Heart left ventricle (tissue), 13 donors: ENCODE measurements at regions not wholly inside any gene's neighbourhood (a gene's known extent, or its start where the extent isn't known, plus 50 kb on each side); places are given as distances from the start of the nearest gene placed in this dataset.

Source experiments
- CTCF ChIP-seq, 12 donors: fragments of 200-600 bp; sonication (generic) in 4 of 12; IDR thresholded peaks; one replicate each; pipeline versions ENCODE4 v1.5.0 to v1.8.0; 2018 to 2022; ENCODE audit warnings: antibody characterized with exemption in 12 of 12, mild to moderate bottlenecking in 5 of 12
- POLR2A ChIP-seq, 2 donors: fragments of 450-650 bp; IDR thresholded peaks; one replicate each; pipeline ENCODE4 v1.6.1; 2017; ENCODE audit warnings: antibody characterized with exemption in 2 of 2, mild to moderate bottlenecking in 2 of 2, moderate library complexity in 2 of 2
- donor health status: ischemic (EF 13 %, LVEDD 7.1; RV severe dilation, severe dysfunction).
- donor health status: DM: no; HTN: yes; CAD: no.
- donor health status: DM: no; HTN: no; CAD: no.
- donor health status: ischemic (EF 25% LVEDD 6.9; RV normal size, moderate dysfunction).
- donor health status: ischemic (EF 25% LVEDD 5.7; RV mildly dilated, moderate dysfunction).
- donor health status: ischemic (EF 35%, LVEDD 5.7; RV mildly dilated, moderate dysfunction).
- donor health status: nonischemic (EF 11% LVEDD 7.7; RV severe dilation, severe dysfunction).
- donor health status: DM: yes; HTN: yes; CAD: no.
- donor health status: PGD.
- donor health status: ischemic (EF 29% LVEDD 5.4; RV normal size, mild dysfunction).
- donor health status: nonischemic (EF 23%, LVEDD 6.1; RV moderate dilation, normal function).

DNA sequence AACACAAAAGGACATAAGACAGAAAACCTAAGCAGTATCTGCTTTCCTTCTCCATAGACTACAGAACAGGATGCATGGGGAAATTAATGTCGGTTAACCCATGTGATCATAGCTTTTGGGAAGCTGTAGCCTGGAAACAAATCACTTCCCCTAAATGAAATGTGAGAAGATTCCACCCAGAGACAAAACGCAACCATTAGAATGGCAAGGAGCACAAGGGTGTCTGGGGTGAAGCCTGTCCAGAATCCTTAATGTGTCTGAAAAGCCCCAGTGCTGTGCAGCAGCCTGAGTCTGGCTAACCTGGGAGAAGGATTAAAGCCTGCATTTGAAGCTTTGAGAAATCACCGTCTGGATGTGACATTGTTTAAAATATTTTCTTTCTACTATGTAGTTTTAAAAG, 213.3 kb downstream of the ANKRD50 start:
- TF ChIP-seq CTCF (IDR thresholded peaks at IDR 0.05) (no peak), POLR2A (IDR thresholded peaks at IDR 0.05) (no peak)
